ENCODE measurements at regions not wholly inside any gene's neighbourhood (a gene's known extent, or its start where the extent isn't known, plus 50 kb on each side); places are given as distances from the start of the nearest gene placed in this dataset.

DNA sequence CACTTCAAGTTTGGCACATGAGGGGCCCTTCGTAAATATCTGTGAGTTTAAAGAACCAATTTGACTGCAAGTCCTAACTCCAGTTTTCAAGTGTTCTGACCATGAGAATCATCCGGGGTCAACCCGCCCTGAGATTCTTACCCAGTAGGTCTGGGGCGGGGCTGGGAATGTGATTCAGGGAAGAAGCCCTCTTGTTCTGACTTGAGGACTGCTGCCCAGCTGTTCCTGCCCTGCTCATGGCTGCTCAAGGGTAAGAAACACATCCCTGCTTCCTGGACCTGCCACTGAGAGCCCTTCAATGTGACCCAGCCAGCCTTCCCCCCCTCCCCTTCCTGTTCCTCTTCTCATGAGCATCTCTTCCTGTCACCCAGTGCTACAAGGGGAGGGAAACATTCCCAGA is 92.7 kb upstream of the PGRMC2 start:
- Mint-ChIP-seq H3K27me3 (ENCODE audit: low read depth) (peaks cover 6% of the 10 kb centered on the region), H3K36me3 (peaks cover 8% of the 10 kb centered on the region), H3K27ac (no peak overlapping the region), H3K4me1 (peaks cover 23% of the 10 kb centered on the region), H3K4me3 (no peak overlapping the region), H3K9me3 (peaks cover 16% of the 10 kb centered on the region)
- no peak for DNase-seq (ENCODE audit: low spot score in 2 of 2, unreplicated experiment in 2 of 2)
- TF ChIP-seq, protein P1, sequence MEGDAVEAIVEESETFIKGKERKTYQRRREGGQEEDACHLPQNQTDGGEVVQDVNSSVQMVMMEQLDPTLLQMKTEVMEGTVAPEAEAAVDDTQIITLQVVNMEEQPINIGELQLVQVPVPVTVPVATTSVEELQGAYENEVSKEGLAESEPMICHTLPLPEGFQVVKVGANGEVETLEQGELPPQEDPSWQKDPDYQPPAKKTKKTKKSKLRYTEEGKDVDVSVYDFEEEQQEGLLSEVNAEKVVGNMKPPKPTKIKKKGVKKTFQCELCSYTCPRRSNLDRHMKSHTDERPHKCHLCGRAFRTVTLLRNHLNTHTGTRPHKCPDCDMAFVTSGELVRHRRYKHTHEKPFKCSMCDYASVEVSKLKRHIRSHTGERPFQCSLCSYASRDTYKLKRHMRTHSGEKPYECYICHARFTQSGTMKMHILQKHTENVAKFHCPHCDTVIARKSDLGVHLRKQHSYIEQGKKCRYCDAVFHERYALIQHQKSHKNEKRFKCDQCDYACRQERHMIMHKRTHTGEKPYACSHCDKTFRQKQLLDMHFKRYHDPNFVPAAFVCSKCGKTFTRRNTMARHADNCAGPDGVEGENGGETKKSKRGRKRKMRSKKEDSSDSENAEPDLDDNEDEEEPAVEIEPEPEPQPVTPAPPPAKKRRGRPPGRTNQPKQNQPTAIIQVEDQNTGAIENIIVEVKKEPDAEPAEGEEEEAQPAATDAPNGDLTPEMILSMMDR (IDR thresholded peaks at IDR 0.05; ENCODE audit: unreplicated experiment), result no peak

GRCh38 chr4:128379860-128380259 is 92.2 kb upstream of the PGRMC2 start:
- H3K27ac Mint-ChIP-seq, result no peak overlapping the region
- peaks cover 16% of the 10 kb centered on the region for H3K9me3 Mint-ChIP-seq
- DNase-seq (ENCODE audit: low spot score in 2 of 2, unreplicated experiment in 2 of 2), result no peak
- TF ChIP-seq, protein P1 (IDR thresholded peaks at IDR 0.05; ENCODE audit: unreplicated experiment), result no peak
- H3K27me3 Mint-ChIP-seq (ENCODE audit: low read depth), result peaks cover 4% of the 10 kb centered on the region
- H3K36me3 Mint-ChIP-seq, result peaks cover 8% of the 10 kb centered on the region
- H3K4me3 Mint-ChIP-seq, result no peak overlapping the region
- peaks cover 20% of the 10 kb centered on the region for H3K4me1 Mint-ChIP-seq

DNA sequence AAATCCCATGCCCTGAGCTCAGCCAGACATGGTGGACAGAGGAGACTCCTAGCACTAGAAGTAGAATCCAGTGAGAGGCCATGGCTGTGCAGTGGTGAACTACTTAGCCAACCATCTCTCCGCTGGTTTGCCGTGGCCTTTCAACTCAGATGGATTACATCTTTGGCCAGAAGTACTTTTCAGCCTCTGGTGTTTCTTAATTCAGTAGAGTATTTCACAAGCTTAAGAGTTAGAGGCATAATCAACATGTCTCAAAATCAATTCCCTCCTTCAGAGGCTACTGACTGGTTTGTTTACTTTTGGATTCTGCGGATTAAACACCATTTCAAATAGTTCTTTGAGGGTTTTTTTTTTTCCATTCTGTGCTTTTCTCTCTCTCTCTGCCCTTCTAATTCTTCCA is 91.1 kb upstream of the PGRMC2 start:
- Mint-ChIP-seq H3K27me3 (ENCODE audit: low read depth) (peaks cover 4% of the 10 kb centered on the region), H3K9me3 (peaks cover 16% of the 10 kb centered on the region), H3K4me1 (peaks cover 9% of the 10 kb centered on the region), H3K36me3 (peaks cover 8% of the 10 kb centered on the region), H3K27ac (no peak overlapping the region), H3K4me3 (no peak overlapping the region)
- no peak for DNase-seq (ENCODE audit: low spot score in 2 of 2, unreplicated experiment in 2 of 2)
- TF ChIP-seq, protein P1 (IDR thresholded peaks at IDR 0.05; ENCODE audit: unreplicated experiment), result no peak

DNA sequence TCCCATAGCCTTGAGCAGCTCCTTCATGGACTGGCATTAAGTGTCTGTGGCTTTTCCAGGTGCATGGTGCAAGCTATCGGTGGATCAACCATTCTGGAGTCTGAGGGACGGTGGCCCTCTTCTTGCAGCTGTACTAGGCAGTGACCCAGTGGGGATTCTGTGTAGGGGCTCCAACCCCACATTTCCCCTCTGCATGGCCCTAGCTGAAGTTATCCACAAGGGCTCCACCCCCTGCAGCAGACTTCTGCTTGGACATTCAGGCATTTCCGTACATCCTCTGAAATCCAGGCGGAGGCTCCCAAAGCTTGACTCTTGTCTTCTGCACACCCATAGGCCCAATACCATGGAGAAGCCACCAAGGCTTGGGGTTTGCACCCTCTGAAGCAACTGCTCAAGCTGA is 89.3 kb upstream of the PGRMC2 start:
- TF ChIP-seq, protein P1 (IDR thresholded peaks at IDR 0.05; ENCODE audit: unreplicated experiment), result no peak
- H3K9me3 Mint-ChIP-seq, result peaks cover 16% of the 10 kb centered on the region
- no peak overlapping the region for H3K27ac Mint-ChIP-seq
- no peak overlapping the region for H3K4me3 Mint-ChIP-seq
- peaks cover 3% of the 10 kb centered on the region for H3K4me1 Mint-ChIP-seq
- peaks cover 4% of the 10 kb centered on the region for H3K27me3 Mint-ChIP-seq (ENCODE audit: low read depth)
- no peak for DNase-seq (ENCODE audit: low spot score in 2 of 2, unreplicated experiment in 2 of 2)
- peaks cover 8% of the 10 kb centered on the region for H3K36me3 Mint-ChIP-seq

GRCh38 chr4:128376303-128376702 is 88.7 kb upstream of the PGRMC2 start:
- H3K4me1 Mint-ChIP-seq, result no peaks in the 10 kb centered on the region
- no peak overlapping the region for H3K27ac Mint-ChIP-seq
- H3K9me3 Mint-ChIP-seq, result peaks cover 16% of the 10 kb centered on the region
- no peak for DNase-seq (ENCODE audit: low spot score in 2 of 2, unreplicated experiment in 2 of 2)
- peaks cover 8% of the 10 kb centered on the region for H3K36me3 Mint-ChIP-seq
- peaks cover 4% of the 10 kb centered on the region for H3K27me3 Mint-ChIP-seq (ENCODE audit: low read depth)
- TF ChIP-seq, protein P1 (IDR thresholded peaks at IDR 0.05; ENCODE audit: unreplicated experiment), result no peak
- H3K4me3 Mint-ChIP-seq, result no peak overlapping the region

GRCh38 chr4:128373628-128374027 is 86.0 kb upstream of the PGRMC2 start:
- H3K4me3 Mint-ChIP-seq, result no peak overlapping the region
- no peak for DNase-seq (ENCODE audit: low spot score in 2 of 2, unreplicated experiment in 2 of 2)
- no peaks in the 10 kb centered on the region for H3K4me1 Mint-ChIP-seq
- peaks cover 23% of the 10 kb centered on the region for H3K9me3 Mint-ChIP-seq
- no peak overlapping the region for H3K27ac Mint-ChIP-seq
- peaks cover 11% of the 10 kb centered on the region for H3K36me3 Mint-ChIP-seq
- H3K27me3 Mint-ChIP-seq (ENCODE audit: low read depth), result no peaks in the 10 kb centered on the region
- TF ChIP-seq, protein P1 (IDR thresholded peaks at IDR 0.05; ENCODE audit: unreplicated experiment), result no peak

Measured in mesothelial cell of epicardium (in vitro differentiated cells).